ENCODE measurements at regions not wholly inside any gene's neighbourhood (a gene's known extent, or its start where the extent isn't known, plus 50 kb on each side); places are given as distances from the start of the nearest gene placed in this dataset.
"Not testable (repeated sequence)": the region's sequence is repeated elsewhere in the genome, so short reads cannot be mapped to it uniquely, and the experiment has no call there.

GRCh38 chr3:180421221-180421620 lies 180.7 kb upstream of the TTC14 start:
- no peak overlapping the region for H3K4me3 ChIP-seq (replicated peaks in 1 of 3; ENCODE audit: insufficient read depth in 1 of 3, low read depth in 2 of 3, low read length in 3 of 3)
- no peak for TF ChIP-seq TOE1 (CRISPR knock-in tag; IDR thresholded peaks at IDR 0.05)
- no peak for TF ChIP-seq MTF1 (CRISPR knock-in tag; IDR thresholded peaks at IDR 0.05)
- TF ChIP-seq KMT2A (CRISPR knock-in tag; IDR thresholded peaks at IDR 0.05): no peak
- no peak for TF ChIP-seq NR3C1 (CRISPR knock-in tag; IDR thresholded peaks at IDR 0.05)
- TF ChIP-seq NFRKB (IDR thresholded peaks at IDR 0.05): no peak
- no peak for TF ChIP-seq ZNF572 (CRISPR knock-in tag; IDR thresholded peaks at IDR 0.05)
- no peak for TF ChIP-seq ZNF484 (CRISPR knock-in tag; IDR thresholded peaks at IDR 0.05; ENCODE audit: borderline replicate concordance, low read depth)
- no peak for ATAC-seq
- intact Hi-C loops (cut with micrococcal nuclease; ENCODE audit: unreplicated experiment): no loop called here
- BruUV-seq (replicated peaks): no TSS peak
- H3K9me3 ChIP-seq (ENCODE audit: low read length): no peaks in the 10 kb centered on the region
- FAIRE-seq: no peak
- no peaks in the 10 kb centered on the region for H3K79me2 ChIP-seq (ENCODE audit: insufficient read depth, low read length)
- no peaks in the 10 kb centered on the region for H3K27me3 ChIP-seq (ENCODE audit: control insufficient read depth in 1 of 2, insufficient read depth in 2 of 2, low read length in 2 of 2)
- POLR2A ChIA-PET: no interaction called here
- no peaks in the 10 kb centered on the region for H3K36me3 ChIP-seq (replicated peaks in 1 of 2; ENCODE audit: control insufficient read depth in 1 of 2, insufficient read depth in 2 of 2, low read length in 2 of 2)
- H3K27ac ChIP-seq (ENCODE audit: extremely low read length, insufficient read depth, low read length): no peak overlapping the region
- in situ Hi-C loops (cut with HindIII; ENCODE audit: extremely low pct_ligation_motif_present, low pct_unique_long_range_greater_than_20kb): no loop called here
- peaks cover 7% of the 10 kb centered on the region; the same call in 1 of the 2 replicates for H3K4me1 ChIP-seq (ENCODE audit: insufficient read depth, low read length)
- CTCF ChIA-PET (ENCODE audit: low intra/inter-chr PET ratio, low total read pairs): no interaction called here
- H3K4me2 ChIP-seq (ENCODE audit: low read depth, low read length): no peak overlapping the region
- no peak for DNase-seq (ENCODE audit: low spot score)
- no peak overlapping the region for H3K9ac ChIP-seq (ENCODE audit: insufficient read depth, low read depth, low read length)
- 0% methylated on average over 2 of the region's 2 CpGs for WGBS (ENCODE audit: low lambda C conversion rate)
- H2AFZ ChIP-seq (ENCODE audit: low read length): no peak overlapping the region
- H4K20me1 ChIP-seq (ENCODE audit: insufficient read depth, low read length): no peaks in the 10 kb centered on the region

- Histone ChIP-seq H3K4me3 (replicated peaks in 1 of 3; ENCODE audit: insufficient read depth in 1 of 3, low read depth in 2 of 3, low read length in 3 of 3) (no peak overlapping the region), H4K20me1 (ENCODE audit: insufficient read depth, low read length) (no peaks in the 10 kb centered on the region), H3K27me3 (ENCODE audit: control insufficient read depth in 1 of 2, insufficient read depth in 2 of 2, low read length in 2 of 2) (no peaks in the 10 kb centered on the region), H3K9me3 (ENCODE audit: low read length) (no peaks in the 10 kb centered on the region), H3K36me3 (replicated peaks in 1 of 2; ENCODE audit: control insufficient read depth in 1 of 2, insufficient read depth in 2 of 2, low read length in 2 of 2) (no peaks in the 10 kb centered on the region), H3K4me2 (ENCODE audit: low read depth, low read length) (no peak overlapping the region), H3K79me2 (ENCODE audit: insufficient read depth, low read length) (no peaks in the 10 kb centered on the region), H3K4me1 (ENCODE audit: insufficient read depth, low read length) (peaks cover 2% of the 10 kb centered on the region; the same call in 1 of the 2 replicates), H3K27ac (ENCODE audit: extremely low read length, insufficient read depth, low read length) (no peak overlapping the region), H2AFZ (ENCODE audit: low read length) (no peak overlapping the region), H3K9ac (ENCODE audit: insufficient read depth, low read depth, low read length) (no peak overlapping the region)
- ChIA-PET POLR2A (no interaction called here), CTCF (ENCODE audit: low intra/inter-chr PET ratio, low total read pairs) (no interaction called here)
- BruUV-seq (replicated peaks): no TSS peak
- WGBS (ENCODE audit: low lambda C conversion rate): 6% methylated on average over 1 of the region's 1 CpG
- ATAC-seq (no peak), DNase-seq (ENCODE audit: low spot score) (no peak), FAIRE-seq (no peak)
- TF ChIP-seq ZNF781 (CRISPR knock-in tag; IDR thresholded peaks at IDR 0.05; ENCODE audit: borderline replicate concordance, not compliant biosample characterization) (no peak), HOXA5 (CRISPR knock-in tag; IDR thresholded peaks at IDR 0.05) (no peak), ZSCAN31 (CRISPR knock-in tag; IDR thresholded peaks at IDR 0.05; ENCODE audit: low read depth) (no peak)
- in situ Hi-C loops (cut with HindIII; ENCODE audit: extremely low pct_ligation_motif_present, low pct_unique_long_range_greater_than_20kb): no loop called here
- intact Hi-C loops (cut with micrococcal nuclease; ENCODE audit: unreplicated experiment): no loop called here
Observed at GRCh38 chr3:180421721-180422120, 180.2 kb upstream of the TTC14 start.

GRCh38 chr3:180424305-180424704 lies 177.7 kb upstream of the TTC14 start:
- in situ Hi-C loops (cut with HindIII; ENCODE audit: extremely low pct_ligation_motif_present, low pct_unique_long_range_greater_than_20kb); FAIRE-seq: not testable (repeated sequence)
- 4% methylated on average over 4 of the region's 4 CpGs for WGBS (ENCODE audit: low lambda C conversion rate)

More at GRCh38 chr3:180424305-180424704, 177.7 kb upstream of the TTC14 start:
- BruUV-seq (replicated peaks); CTCF ChIA-PET (ENCODE audit: low intra/inter-chr PET ratio, low total read pairs); DNase-seq (ENCODE audit: low spot score); H3K9ac ChIP-seq (ENCODE audit: insufficient read depth, low read depth, low read length); H3K36me3 ChIP-seq (replicated peaks in 1 of 2; ENCODE audit: control insufficient read depth in 1 of 2, insufficient read depth in 2 of 2, low read length in 2 of 2); H3K4me2 ChIP-seq (ENCODE audit: low read depth, low read length); H3K27ac ChIP-seq (ENCODE audit: extremely low read length, insufficient read depth, low read length); H4K20me1 ChIP-seq (ENCODE audit: insufficient read depth, low read length); H3K27me3 ChIP-seq (ENCODE audit: control insufficient read depth in 1 of 2, insufficient read depth in 2 of 2, low read length in 2 of 2); H3K4me3 ChIP-seq (replicated peaks in 1 of 3; ENCODE audit: insufficient read depth in 1 of 3, low read depth in 2 of 3, low read length in 3 of 3); H3K4me1 ChIP-seq (ENCODE audit: insufficient read depth, low read length); H3K9me3 ChIP-seq (ENCODE audit: low read length); H2AFZ ChIP-seq (ENCODE audit: low read length); H3K79me2 ChIP-seq (ENCODE audit: insufficient read depth, low read length); POLR2A ChIA-PET; intact Hi-C loops (cut with micrococcal nuclease; ENCODE audit: unreplicated experiment); ATAC-seq: not testable (repeated sequence)
